Fibroblast of lung (primary cell): ENCODE measurements at regions not wholly inside any gene's neighbourhood (a gene's known extent, or its start where the extent isn't known, plus 50 kb on each side); places are given as distances from the start of the nearest gene placed in this dataset.

Experiments
- EZH2 ChIP-seq: IDR thresholded peaks from 2 replicates; pipeline ENCODE4 v1.5.1; 2012; ENCODE audit warnings: low read length, control low read depth, mild to moderate bottlenecking; ENCODE audit errors: missing control alignments
- TF ChIP-seq, protein P1 (sequence below), 2 donors: IDR thresholded peaks in 1 of 2; conservative IDR thresholded peaks in 1 of 2; 1 replicate in 1 of 2; 2 replicates in 1 of 2; pipeline ENCODE4 v1.5.1; 2011 to 2012; ENCODE audit warnings: low read length in 2 of 2, control low read depth in 1 of 2, inconsistent platforms in 1 of 2, low read depth in 1 of 2, mild to moderate bottlenecking in 1 of 2

DNA sequence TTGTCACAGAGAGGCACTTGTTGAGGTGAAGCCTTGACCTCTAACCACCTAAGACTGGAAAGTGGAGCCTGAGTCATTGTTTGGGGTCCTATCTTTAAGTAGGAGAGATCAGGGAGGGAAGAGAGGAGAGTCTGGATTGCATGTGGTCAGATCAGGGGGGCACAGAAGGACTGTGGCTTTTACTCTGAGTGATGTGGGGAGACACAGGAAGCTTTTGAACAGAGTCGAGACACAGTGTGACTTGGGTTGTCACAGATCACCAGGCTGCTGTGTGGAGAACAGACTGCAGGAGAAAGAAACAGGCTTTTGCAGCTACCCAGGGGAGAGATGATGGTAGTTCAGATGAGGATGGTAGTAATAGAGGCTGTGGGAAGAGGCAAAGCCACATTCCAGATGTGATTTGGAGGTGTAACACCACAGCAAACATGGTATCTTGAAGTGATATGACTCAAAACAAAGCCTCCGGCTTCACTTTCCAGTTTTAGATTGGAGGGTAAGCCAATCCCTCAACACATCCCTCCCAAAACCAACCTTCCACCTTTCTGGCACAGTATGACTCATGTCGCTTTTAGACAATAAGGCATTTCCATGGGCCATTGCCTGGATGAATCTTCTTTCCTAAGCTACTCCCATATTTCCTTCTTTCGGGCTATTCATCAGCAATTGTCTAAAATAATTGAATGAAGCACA, 125.8 kb upstream of the SLC44A3 start:
- TF ChIP-seq, protein P1, sequence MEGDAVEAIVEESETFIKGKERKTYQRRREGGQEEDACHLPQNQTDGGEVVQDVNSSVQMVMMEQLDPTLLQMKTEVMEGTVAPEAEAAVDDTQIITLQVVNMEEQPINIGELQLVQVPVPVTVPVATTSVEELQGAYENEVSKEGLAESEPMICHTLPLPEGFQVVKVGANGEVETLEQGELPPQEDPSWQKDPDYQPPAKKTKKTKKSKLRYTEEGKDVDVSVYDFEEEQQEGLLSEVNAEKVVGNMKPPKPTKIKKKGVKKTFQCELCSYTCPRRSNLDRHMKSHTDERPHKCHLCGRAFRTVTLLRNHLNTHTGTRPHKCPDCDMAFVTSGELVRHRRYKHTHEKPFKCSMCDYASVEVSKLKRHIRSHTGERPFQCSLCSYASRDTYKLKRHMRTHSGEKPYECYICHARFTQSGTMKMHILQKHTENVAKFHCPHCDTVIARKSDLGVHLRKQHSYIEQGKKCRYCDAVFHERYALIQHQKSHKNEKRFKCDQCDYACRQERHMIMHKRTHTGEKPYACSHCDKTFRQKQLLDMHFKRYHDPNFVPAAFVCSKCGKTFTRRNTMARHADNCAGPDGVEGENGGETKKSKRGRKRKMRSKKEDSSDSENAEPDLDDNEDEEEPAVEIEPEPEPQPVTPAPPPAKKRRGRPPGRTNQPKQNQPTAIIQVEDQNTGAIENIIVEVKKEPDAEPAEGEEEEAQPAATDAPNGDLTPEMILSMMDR (conservative IDR thresholded peaks at IDR 0.05 in 1 of 2, IDR thresholded peaks at IDR 0.05 in 1 of 2; ENCODE audit: low read depth in 1 of 2, low read length in 2 of 2), result no peak
- no peak for TF ChIP-seq EZH2
